SK-N-SH (cell line): ENCODE measurements at regions not wholly inside any gene's neighbourhood (a gene's known extent, or its start where the extent isn't known, plus 50 kb on each side); places are given as distances from the start of the nearest gene placed in this dataset.

Experiments
- CTCF ChIA-PET: fragments of 300-600, 350-600 bp; formaldehyde crosslinking; extraction: SDS; loops from one replicate; lab custom pipeline; 2021; lab: Yijun Ruan, JAX
- POLR2A ChIA-PET: fragments of 350-600 bp; sonication (Branson Sonifier 250); formaldehyde crosslinking; extraction: SDS; loops from one replicate; lab custom pipeline; 2020; ENCODE audit warnings: antibody characterized with exemption, inconsistent platforms; lab: Yijun Ruan, JAX
- DNase-seq: peaks from one replicate; pipeline ENCODE4 v3.0.0; 2012
- H2AFZ ChIP-seq: fragments of 200-600 bp; sonication (generic); 2 replicates; pipeline ENCODE4 v1.8.1; 2016; ENCODE audit warnings: antibody characterized with exemption, mild to moderate bottlenecking, low read depth
- H3F3A ChIP-seq: fragments of 200-600 bp; sonication (generic); replicated peaks from 2 replicates; pipeline ENCODE3; 2016; ENCODE audit warnings: antibody characterized with exemption, mild to moderate bottlenecking; ENCODE audit not compliant: insufficient read depth
- H3K27ac ChIP-seq, 2 experiments: fragments of 200-500 bp in 1 of 2; fragments of 200-600 bp in 1 of 2; sonication (Bioruptor generic) in 1 of 2; sonication (generic), shearing (Covaris generic) in 1 of 2; 2 replicates each; pipeline versions ENCODE4 v1.5.1 to v1.6.1; 2014 to 2016; ENCODE audit warnings: low read depth in 2 of 2, inconsistent platforms in 1 of 2, low read length in 1 of 2, mild to moderate bottlenecking in 1 of 2, mixed read lengths in 1 of 2
- H3K27me3 ChIP-seq: fragments of 200-600 bp; sonication (generic), shearing (Covaris generic); 2 replicates; pipeline ENCODE4 v1.6.1; 2016; ENCODE audit warnings: mixed run types; ENCODE audit not compliant: insufficient read depth
- H3K36me3 ChIP-seq, 2 experiments: fragments of 200-500 bp in 1 of 2; fragments of 200-600 bp in 1 of 2; sonication (Bioruptor generic) in 1 of 2; sonication (generic) in 1 of 2; replicated peaks in 1 of 2; 2 replicates each; pipeline versions ENCODE3 to v1.5.1; 2014 to 2016; ENCODE audit warnings: low read length in 1 of 2, mild to moderate bottlenecking in 1 of 2; ENCODE audit not compliant: insufficient read depth in 2 of 2, control insufficient read depth in 1 of 2
- H3K4me1 ChIP-seq, 2 experiments: fragments of 200-500 bp in 1 of 2; fragments of 200-600 bp in 1 of 2; sonication (Bioruptor generic) in 1 of 2; sonication (generic), shearing (Covaris generic) in 1 of 2; 2 replicates each; pipeline versions ENCODE4 v1.5.1 to v1.6.1; 2014 to 2016; ENCODE audit warnings: low read depth in 1 of 2, low read length in 1 of 2, mixed run types in 1 of 2; ENCODE audit not compliant: insufficient read depth in 2 of 2, control insufficient read depth in 1 of 2
- H3K4me2 ChIP-seq: fragments of 200-600 bp; sonication (generic), shearing (Covaris generic); 2 replicates; pipeline ENCODE4 v1.6.1; 2017; ENCODE audit warnings: mixed run types
- H3K4me3 ChIP-seq, 2 experiments: fragments of 200-500 bp in 1 of 2; fragments of 200-600 bp in 1 of 2; sonication (Bioruptor generic) in 1 of 2; sonication (generic), shearing (Covaris generic) in 1 of 2; 2 replicates each; pipeline versions ENCODE4 v1.5.1 to v1.8.1; 2014 to 2016; ENCODE audit warnings: low read depth in 2 of 2, inconsistent platforms in 1 of 2, low read length in 1 of 2, mild to moderate bottlenecking in 1 of 2, mixed read lengths in 1 of 2, moderate library complexity in 1 of 2
- H3K79me2 ChIP-seq: fragments of 200-600 bp; sonication (generic); 2 replicates; pipeline ENCODE4 v1.8.1; 2017; ENCODE audit warnings: mild to moderate bottlenecking; ENCODE audit not compliant: insufficient read depth
- H3K9ac ChIP-seq: fragments of 200-600 bp; sonication (generic); 2 replicates; pipeline ENCODE4 v1.6.1; 2017; ENCODE audit warnings: mixed run types
- H3K9me2 ChIP-seq: fragments of 200-600 bp; sonication (generic); 2 replicates; pipeline ENCODE4 v1.6.1; 2017; ENCODE audit warnings: mixed run types
- H3K9me3 ChIP-seq: fragments of 200-600 bp; sonication (generic); 2 replicates; pipeline ENCODE4 v1.6.1; 2017; ENCODE audit warnings: mixed run types, mild to moderate bottlenecking, moderate library complexity
- H4K20me1 ChIP-seq: fragments of 200-600 bp; sonication (generic); 2 replicates; pipeline ENCODE4 v1.6.1; 2017; ENCODE audit warnings: mild to moderate bottlenecking, mixed run types; ENCODE audit not compliant: insufficient read depth
- EP300 ChIP-seq, 2 experiments: IDR thresholded peaks; 2 replicates each; pipeline versions ENCODE4 v1.4.0 to v1.6.1; 2012; ENCODE audit warnings: borderline replicate concordance in 1 of 2, low read depth in 1 of 2, low read length in 1 of 2
- GATA2 ChIP-seq: sonication (generic); formaldehyde crosslinking; IDR thresholded peaks from 2 replicates; pipeline ENCODE4 v1.5.0; 2020; ENCODE audit warnings: mild to moderate bottlenecking, missing genetic modification reagents
- IRF3 ChIP-seq: fragments of 150-350 bp; IDR thresholded peaks from 2 replicates; pipeline ENCODE4 v1.6.1; 2016; ENCODE audit warnings: mild to moderate bottlenecking, low read depth, low read length
- MAX ChIP-seq: IDR thresholded peaks from 2 replicates; pipeline ENCODE4 v1.4.0; 2012; ENCODE audit warnings: low read depth
- PBX3 ChIP-seq: IDR thresholded peaks from 2 replicates; pipeline ENCODE4; 2012
- REST ChIP-seq: IDR thresholded peaks from 2 replicates; pipeline ENCODE4 v1.6.1; 2012; ENCODE audit warnings: mild to moderate bottlenecking, low read depth, low read length, moderate library complexity
- SMC3 ChIP-seq: IDR thresholded peaks from 2 replicates; pipeline ENCODE4 v1.6.1; 2012; ENCODE audit warnings: low read depth, low read length, improper control_type of control experiment
- USF2 ChIP-seq: fragments of 150-350 bp; IDR thresholded peaks from 2 replicates; pipeline ENCODE4 v1.6.1; 2017; ENCODE audit warnings: antibody characterized with exemption, low read length, low read depth, borderline replicate concordance
- YY1 ChIP-seq: IDR thresholded peaks from 2 replicates; pipeline ENCODE4 v1.4.0; 2012; ENCODE audit warnings: low read depth, mild to moderate bottlenecking
- ZBTB33 ChIP-seq: IDR thresholded peaks from 2 replicates; pipeline ENCODE4 v1.4.0; 2012; ENCODE audit warnings: low read depth, borderline replicate concordance
- WGBS: methylation state at CpG from one replicate; pipeline ENCODE4 v1.1.6; 2017; ENCODE audit warnings: low lambda C conversion rate; 5-methylcytosine and 5-hydroxymethylcytosine counted together

GRCh38 chr5:91776249-91776648 lies 393.1 kb upstream of the ARRDC3 start:
- Histone ChIP-seq H3K9me2 (peaks cover 3% of the 10 kb centered on the region; the same call in 1 of the 2 replicates), H3K4me2 (no peak overlapping the region), H3F3A (no peaks in the 10 kb centered on the region), H4K20me1 (no peaks in the 10 kb centered on the region), H2AFZ (no peak overlapping the region), H3K4me3 (no peak overlapping the region), H3K4me1 (peaks cover 0 to 3% of the 10 kb centered on the region in 2 experiments; a peak in 2 of 4 replicates), H3K79me2 (no peaks in the 10 kb centered on the region), H3K36me3 (no peaks in the 10 kb centered on the region), H3K9ac (no peak overlapping the region)
- DNase-seq: no peak
- POLR2A ChIA-PET: no interaction called here
- no peak for TF ChIP-seq MAX
- no peak for TF ChIP-seq GATA2 (CRISPR knock-in tag)
- no peak for TF ChIP-seq ZBTB33
- no peak for TF ChIP-seq YY1
- TF ChIP-seq REST: no peak
- no peak for TF ChIP-seq SMC3
- no peak for TF ChIP-seq IRF3
- no peak for TF ChIP-seq PBX3
- TF ChIP-seq EP300 (IDR thresholded peaks at IDR 0.05; ENCODE audit: borderline replicate concordance in 1 of 2, low read depth in 1 of 2, low read length in 1 of 2): no peak
- TF ChIP-seq USF2: no peak
- TF ChIP-seq, all 33 proteins: peak for 0
- no peaks in the 10 kb centered on the region for H3K27me3 ChIP-seq
- H3K27ac ChIP-seq: no peak overlapping the region
- CTCF ChIA-PET: interaction anchor here (0.9 kb wide), 2 partner anchors 20 to 23 kb away, joined by 3 read pairs; no protein-coding TSS in a partner anchor
- WGBS: 85% methylated on average over 2 of the region's 2 CpGs
- no peaks in the 10 kb centered on the region for H3K9me3 ChIP-seq
